NCI-H748 treated with DMSO at 0.1 percent for 48 hours (cell line): ENCODE measurements at regions not wholly inside any gene's neighbourhood (a gene's known extent, or its start where the extent isn't known, plus 50 kb on each side); places are given as distances from the start of the nearest gene placed in this dataset.
A peak's percentile ranks its signal among the peaks of the same experiment; 100 is the strongest.

Experiments used
- DNase-seq: peaks from one replicate; lab custom pipeline; 2025; lab: John Stamatoyannopoulos, UW

- DNase-seq, result no peak
Measured at GRCh38 chr11:10358696-10359095, 53.8 kb downstream of the ADM start.

DNA sequence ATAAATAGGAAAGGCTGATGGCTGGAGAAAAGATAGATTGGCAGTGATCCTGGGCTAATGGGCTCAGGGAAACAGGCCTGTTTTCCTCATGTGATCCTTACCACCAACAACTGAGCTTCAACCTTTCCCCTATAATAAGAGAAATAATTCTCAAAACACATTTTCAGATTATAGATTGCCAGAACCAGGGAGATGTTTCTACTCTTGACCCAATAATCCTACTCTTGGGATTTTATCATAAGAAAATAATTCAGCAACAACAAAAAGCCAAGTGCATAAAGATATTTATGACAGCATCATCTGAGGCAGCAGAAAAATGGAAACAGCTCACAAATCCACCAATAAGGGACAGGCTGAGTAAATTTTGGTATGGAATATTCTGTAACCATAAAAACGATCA is 54.3 kb downstream of the ADM start:
- DNase-seq, result no peak

- DNase-seq, result no peak
Measured at GRCh38 chr11:10360835-10361234, 56.0 kb downstream of the ADM start.

- no peak for DNase-seq
Measured at GRCh38 chr11:10365045-10365444, 60.2 kb downstream of the ADM start.

- peak; percentile 53 for DNase-seq
Measured at GRCh38 chr11:10366568-10367331, 61.9 kb downstream of the ADM start.

- no peak for DNase-seq
Measured at GRCh38 chr11:10371926-10372641, 67.2 kb downstream of the ADM start.

- DNase-seq, result no peak
Measured at GRCh38 chr11:10373340-10373739, 68.5 kb downstream of the ADM start.

DNA sequence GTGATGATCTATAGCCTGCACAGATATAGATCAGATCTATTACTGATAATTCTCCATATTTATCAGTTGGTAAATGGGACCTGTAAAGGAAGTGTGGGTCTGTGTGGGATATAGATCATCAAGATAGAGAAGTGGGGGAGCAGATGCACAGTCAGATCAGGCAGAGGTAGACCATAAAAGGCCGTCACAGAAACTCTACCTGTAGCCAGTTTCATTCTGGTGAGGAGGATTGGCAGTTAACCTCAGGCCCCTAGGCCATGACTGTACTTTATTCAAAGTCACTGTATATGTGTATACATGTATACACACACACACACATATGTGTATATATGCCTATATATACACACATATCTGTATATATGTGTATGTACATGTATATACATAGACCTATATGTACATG is 69.1 kb downstream of the ADM start:
- DNase-seq, result no peak

- no peak for DNase-seq
Measured at GRCh38 chr11:10374386-10374785, 69.5 kb downstream of the ADM start.

DNA sequence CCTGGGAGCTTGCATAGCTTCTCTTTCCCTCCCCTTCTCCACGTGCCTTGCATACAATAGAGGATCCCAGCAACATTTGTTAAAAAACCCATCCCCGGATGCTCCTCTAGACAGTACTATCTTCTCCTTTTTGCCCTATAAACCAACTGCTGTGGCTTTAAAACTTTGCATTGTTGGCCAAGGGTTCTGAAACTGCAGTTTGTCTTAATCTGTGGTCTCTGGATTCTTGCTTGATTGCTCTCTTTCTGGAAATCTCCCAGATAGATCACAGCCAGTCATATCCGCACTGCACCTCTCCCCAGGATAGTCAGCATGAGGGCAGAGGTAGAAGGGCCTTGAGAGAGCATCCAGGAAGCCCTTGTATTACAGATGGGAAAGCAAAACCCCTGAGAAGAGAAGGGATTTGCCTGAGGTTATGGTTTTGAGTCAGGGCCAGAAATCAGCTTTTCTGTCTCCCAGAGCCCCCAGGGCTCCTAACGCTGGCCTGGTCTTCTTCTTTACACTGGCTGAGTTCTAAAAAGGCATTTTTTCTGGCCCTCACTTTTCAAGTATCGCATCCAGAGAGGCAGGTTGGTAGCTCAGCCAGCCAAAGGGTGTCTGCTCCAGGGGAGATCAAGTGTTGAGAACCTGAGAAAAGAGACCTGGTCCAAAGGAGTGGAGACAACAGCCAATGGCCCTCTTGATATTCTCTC is 70.6 kb downstream of the ADM start:
- DNase-seq, result no peak

DNA sequence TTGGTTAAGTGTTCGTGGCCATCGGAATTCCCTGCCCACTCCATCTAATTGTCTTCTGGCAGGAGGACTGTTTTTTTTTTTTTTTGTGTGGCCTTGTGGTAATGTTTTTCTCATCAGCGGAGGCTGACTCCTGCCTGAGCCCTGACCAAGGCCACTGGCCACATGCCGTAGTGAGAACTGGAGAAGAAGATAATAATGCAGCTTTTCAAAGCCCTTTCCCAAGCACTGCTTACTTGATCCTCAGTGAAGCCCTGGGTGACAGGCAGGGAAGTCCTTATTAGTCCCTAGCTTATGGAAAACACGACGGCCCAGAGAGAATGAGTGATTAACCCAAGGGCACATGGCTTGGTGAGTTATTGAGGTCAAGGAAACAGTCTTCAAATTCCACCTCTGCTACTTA is 71.2 kb downstream of the ADM start:
- no peak for DNase-seq

DNA sequence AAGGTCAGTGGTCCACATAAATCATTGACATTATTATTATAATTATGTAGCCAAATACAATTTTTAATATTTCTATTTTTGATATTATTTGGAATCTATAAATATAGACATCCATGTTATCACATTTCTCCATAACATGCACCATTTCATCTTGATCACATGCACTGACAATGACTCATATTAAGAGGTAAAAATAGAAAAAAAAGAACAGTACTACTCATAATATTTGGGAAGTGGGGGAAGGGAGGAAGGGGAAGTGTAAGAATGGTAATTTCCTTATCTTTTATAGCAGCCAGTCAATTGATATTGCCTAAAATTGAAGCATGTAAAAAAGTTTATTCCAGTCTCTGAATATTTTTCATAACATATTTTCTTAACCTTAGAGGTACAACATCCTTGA is 72.3 kb downstream of the ADM start:
- no peak for DNase-seq

DNA sequence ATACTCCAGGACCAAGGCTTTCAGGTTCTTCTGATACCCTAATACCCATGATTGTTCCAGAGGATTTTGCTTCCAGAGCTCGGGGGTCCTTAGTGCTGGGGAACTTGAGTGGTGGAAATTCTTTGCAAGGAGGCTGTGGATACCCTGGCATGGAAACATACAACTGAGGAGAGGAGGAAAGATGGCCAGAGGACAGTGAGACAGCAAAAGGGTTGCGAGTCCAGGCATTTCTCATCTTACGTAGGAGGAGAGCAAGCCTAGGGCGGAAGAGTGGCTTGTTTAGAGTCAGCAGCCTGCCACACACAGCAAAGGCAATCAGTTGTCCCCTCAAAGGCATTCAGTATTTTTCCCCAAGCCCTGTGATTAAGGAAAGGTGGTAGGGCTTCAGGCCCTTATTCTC is 73.5 kb downstream of the ADM start:
- DNase-seq, result no peak

- DNase-seq, result no peak
Measured at GRCh38 chr11:10379022-10379421, 74.1 kb downstream of the ADM start.

DNA sequence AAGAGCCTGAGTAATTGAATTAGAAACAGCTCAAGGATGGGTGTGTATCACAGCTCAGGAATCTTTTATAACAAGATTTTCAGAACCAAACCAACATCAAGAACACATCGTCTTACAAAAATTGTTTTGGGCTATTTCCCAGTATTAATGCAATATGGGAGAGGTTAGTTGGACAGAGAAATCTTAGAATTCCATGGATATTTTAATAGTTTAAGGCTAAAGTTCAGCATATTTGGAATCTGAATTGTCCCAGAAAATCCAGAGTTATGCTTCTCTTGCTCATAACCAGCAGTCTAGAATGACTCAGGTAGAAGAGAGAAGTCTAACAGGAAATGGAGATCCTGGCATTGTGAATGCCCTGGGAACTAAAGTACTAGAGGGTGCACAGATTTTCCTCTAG is 74.6 kb downstream of the ADM start:
- DNase-seq, result no peak

- DNase-seq, result no peak
Measured at GRCh38 chr11:10379871-10380568, 75.0 kb upstream of the AMPD3 start.

- DNase-seq, result no peak
Measured at GRCh38 chr11:10380921-10381320, 74.1 kb upstream of the AMPD3 start.

DNA sequence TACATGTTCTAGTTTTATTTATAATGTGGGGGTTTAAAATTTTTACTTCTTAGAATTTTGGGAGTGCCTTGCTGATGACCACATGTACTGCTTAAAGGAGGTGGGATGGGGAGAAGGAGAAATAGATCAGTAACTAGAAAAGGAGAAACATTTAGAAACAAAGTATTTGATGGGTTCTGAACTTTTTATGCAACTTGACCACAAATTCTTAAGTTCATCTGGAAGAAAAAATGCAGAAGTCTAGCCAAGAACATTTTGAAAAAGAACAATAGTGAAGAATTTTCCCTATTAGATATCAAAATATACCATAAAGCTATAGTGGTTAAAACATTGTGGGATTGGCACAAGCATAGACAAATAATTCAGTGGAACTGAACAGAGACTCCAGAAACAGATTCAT is 73.3 kb upstream of the AMPD3 start:
- DNase-seq, result no peak

- no peak for DNase-seq
Measured at GRCh38 chr11:10382518-10382917, 72.5 kb upstream of the AMPD3 start.

GRCh38 chr11:10385696-10386095 is 69.4 kb upstream of the AMPD3 start:
- no peak for DNase-seq

- no peak for DNase-seq
Measured at GRCh38 chr11:10386361-10386760, 68.7 kb upstream of the AMPD3 start.

DNA sequence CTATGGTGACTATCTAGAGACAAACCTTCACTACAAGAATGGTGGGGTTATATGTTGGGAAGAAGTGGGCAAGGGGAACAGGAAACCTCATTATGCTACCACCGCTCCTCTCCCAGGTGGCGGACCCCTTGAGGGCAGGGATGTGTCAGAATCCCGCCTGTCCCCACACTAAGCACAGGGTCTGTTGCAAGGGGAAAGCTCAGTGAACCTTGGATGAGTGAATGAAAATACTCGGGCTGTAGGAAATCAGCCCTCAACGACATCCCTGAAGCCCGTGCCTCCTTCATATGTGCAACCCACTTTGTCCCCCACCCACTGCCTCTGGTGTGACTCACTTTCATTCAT is 68.2 kb upstream of the AMPD3 start:
- DNase-seq, result no peak
